ENCODE measurements at regions not wholly inside any gene's neighbourhood (a gene's known extent, or its start where the extent isn't known, plus 50 kb on each side); places are given as distances from the start of the nearest gene placed in this dataset.
A peak's percentile ranks its signal among the peaks of the same experiment; 100 is the strongest.

- no peak overlapping the region for H2AFZ ChIP-seq (ENCODE audit: low read depth, low read length)
- no peaks in the 10 kb centered on the region for H3K79me2 ChIP-seq (ENCODE audit: low read length)
- no peaks in the 10 kb centered on the region for H3K4me1 ChIP-seq (ENCODE audit: low read length)
- H3K36me3 ChIP-seq (replicated peaks; ENCODE audit: low read depth, low read length), result no peaks in the 10 kb centered on the region
- no peak overlapping the region for H3K4me3 ChIP-seq (ENCODE audit: low read length)
- no peak overlapping the region for H3K4me2 ChIP-seq (ENCODE audit: low read length)
- no peak overlapping the region for H3K27ac ChIP-seq (ENCODE audit: low read length)
- H3K9me3 ChIP-seq (ENCODE audit: insufficient read depth, low read length), result no peaks in the 10 kb centered on the region
- TF ChIP-seq EZH2phosphoT487 (IDR thresholded peaks at IDR 0.05; ENCODE audit: low read depth), result no peak
- TF ChIP-seq CTCF (IDR thresholded peaks at IDR 0.05; ENCODE audit: low read depth, low read length), result no peak
- no peaks in the 10 kb centered on the region for H4K20me1 ChIP-seq (ENCODE audit: insufficient read depth, low read length)
- no peaks in the 10 kb centered on the region for H3K27me3 ChIP-seq (ENCODE audit: low read depth, low read length)
- no peak overlapping the region for H3K9ac ChIP-seq (ENCODE audit: low read length)
Observed at GRCh38 chr16:85233516-85233915, 121.2 kb upstream of the CIBAR2 start.

GRCh38 chr16:85234310-85235204 is 122.3 kb upstream of the CIBAR2 start:
- H3K27me3 ChIP-seq (ENCODE audit: low read depth, low read length), result no peaks in the 10 kb centered on the region
- H4K20me1 ChIP-seq (ENCODE audit: insufficient read depth, low read length), result no peaks in the 10 kb centered on the region
- no peak overlapping the region for H3K27ac ChIP-seq (ENCODE audit: low read length)
- no peaks in the 10 kb centered on the region for H3K9me3 ChIP-seq (ENCODE audit: insufficient read depth, low read length)
- no peaks in the 10 kb centered on the region for H3K4me1 ChIP-seq (ENCODE audit: low read length)
- no peak overlapping the region for H3K4me2 ChIP-seq (ENCODE audit: low read length)
- H3K79me2 ChIP-seq (ENCODE audit: low read length), result no peaks in the 10 kb centered on the region
- no peak for TF ChIP-seq CTCF (IDR thresholded peaks at IDR 0.05; ENCODE audit: low read depth, low read length)
- no peak for TF ChIP-seq EZH2phosphoT487 (IDR thresholded peaks at IDR 0.05; ENCODE audit: low read depth)
- H3K9ac ChIP-seq (ENCODE audit: low read length), result no peak overlapping the region
- no peak overlapping the region for H3K4me3 ChIP-seq (ENCODE audit: low read length)
- no peak overlapping the region for H2AFZ ChIP-seq (ENCODE audit: low read depth, low read length)
- no peaks in the 10 kb centered on the region for H3K36me3 ChIP-seq (replicated peaks; ENCODE audit: low read depth, low read length)

GRCh38 chr16:85235991-85236817 is 123.9 kb upstream of the CIBAR2 start:
- Histone ChIP-seq H3K27ac (ENCODE audit: low read length) (no peak overlapping the region), H3K9me3 (ENCODE audit: insufficient read depth, low read length) (no peaks in the 10 kb centered on the region), H3K4me1 (ENCODE audit: low read length) (no peaks in the 10 kb centered on the region), H3K9ac (ENCODE audit: low read length) (no peak overlapping the region), H3K4me3 (ENCODE audit: low read length) (peak overlapping the region; percentile 35; the same call in 1 of the 2 replicates), H3K4me2 (ENCODE audit: low read length) (peak overlapping the region; percentile 40; the same call in 1 of the 2 replicates), H4K20me1 (ENCODE audit: insufficient read depth, low read length) (no peaks in the 10 kb centered on the region), H3K27me3 (ENCODE audit: low read depth, low read length) (0 out of 2 replicates have a peak, but pooled peaks cover 5% of the 10 kb centered on the region), H3K79me2 (ENCODE audit: low read length) (no peaks in the 10 kb centered on the region), H2AFZ (ENCODE audit: low read depth, low read length) (no peak overlapping the region), H3K36me3 (replicated peaks; ENCODE audit: low read depth, low read length) (no peaks in the 10 kb centered on the region)
- TF ChIP-seq EZH2phosphoT487 (IDR thresholded peaks at IDR 0.05; ENCODE audit: low read depth) (no peak), CTCF (IDR thresholded peaks at IDR 0.05; ENCODE audit: low read depth, low read length) (no peak)

GRCh38 chr16:85236818-85237150 is 124.5 kb upstream of the CIBAR2 start:
- no peak overlapping the region for H3K4me3 ChIP-seq (ENCODE audit: low read length)
- TF ChIP-seq CTCF (IDR thresholded peaks at IDR 0.05; ENCODE audit: low read depth, low read length), result no peak
- no peak for TF ChIP-seq EZH2phosphoT487 (IDR thresholded peaks at IDR 0.05; ENCODE audit: low read depth)
- H2AFZ ChIP-seq (ENCODE audit: low read depth, low read length), result no peak overlapping the region
- H3K4me1 ChIP-seq (ENCODE audit: low read length), result no peaks in the 10 kb centered on the region
- no peaks in the 10 kb centered on the region for H3K9me3 ChIP-seq (ENCODE audit: insufficient read depth, low read length)
- no peaks in the 10 kb centered on the region for H4K20me1 ChIP-seq (ENCODE audit: insufficient read depth, low read length)
- no peak overlapping the region for H3K4me2 ChIP-seq (ENCODE audit: low read length)
- H3K9ac ChIP-seq (ENCODE audit: low read length), result no peak overlapping the region
- H3K79me2 ChIP-seq (ENCODE audit: low read length), result no peaks in the 10 kb centered on the region
- H3K27ac ChIP-seq (ENCODE audit: low read length), result no peak overlapping the region
- no peaks in the 10 kb centered on the region for H3K36me3 ChIP-seq (replicated peaks; ENCODE audit: low read depth, low read length)
- 0 out of 2 replicates have a peak, but pooled peaks cover 5% of the 10 kb centered on the region for H3K27me3 ChIP-seq (ENCODE audit: low read depth, low read length)
